HEK293 (cell line): ENCODE measurements at regions not wholly inside any gene's neighbourhood (a gene's known extent, or its start where the extent isn't known, plus 50 kb on each side); places are given as distances from the start of the nearest gene placed in this dataset.

Experiments
- BCL6B ChIP-seq: fragments of 450-650 bp; formaldehyde crosslinking; IDR thresholded peaks from 2 replicates; pipeline ENCODE4 v1.5.1; 2017; ENCODE audit warnings: missing biosample characterization, missing genetic modification characterization
- CTCF ChIP-seq: fragments of 450-650 bp; formaldehyde crosslinking; IDR thresholded peaks from 2 replicates; pipeline ENCODE4 v1.5.1; 2016; ENCODE audit warnings: missing biosample characterization, missing genetic modification characterization
- PATZ1 ChIP-seq: fragments of 450-650 bp; formaldehyde crosslinking; IDR thresholded peaks from 2 replicates; pipeline ENCODE4 v1.5.1; 2016; ENCODE audit warnings: missing biosample characterization, missing genetic modification characterization
- REST ChIP-seq: fragments of 450-650 bp; formaldehyde crosslinking; IDR thresholded peaks from 2 replicates; pipeline ENCODE4 v1.5.1; 2016; ENCODE audit warnings: missing biosample characterization, missing genetic modification characterization
- SETDB1 ChIP-seq: IDR thresholded peaks from one replicate; pipeline ENCODE4 v1.6.1; 2017; ENCODE audit warnings: mild to moderate bottlenecking, low read length, moderate library complexity, mixed read lengths; ENCODE audit not compliant: insufficient read length
- ZBTB49 ChIP-seq: fragments of 450-650 bp; formaldehyde crosslinking; IDR thresholded peaks from 2 replicates; pipeline ENCODE4 v1.5.1; 2016; ENCODE audit warnings: missing biosample characterization, missing genetic modification characterization, low read depth
- ZBTB8A ChIP-seq: fragments of 450-650 bp; formaldehyde crosslinking; IDR thresholded peaks from 2 replicates; pipeline ENCODE4 v1.5.1; 2016; ENCODE audit warnings: missing biosample characterization, missing genetic modification characterization
- ZFP69B ChIP-seq: fragments of 450-650 bp; formaldehyde crosslinking; IDR thresholded peaks from 2 replicates; pipeline ENCODE4 v1.5.1; 2016; ENCODE audit warnings: missing biosample characterization, missing genetic modification characterization
- ZNF184 ChIP-seq: fragments of 450-650 bp; IDR thresholded peaks from 2 replicates; pipeline ENCODE4 v1.5.1; 2018; ENCODE audit warnings: missing biosample characterization, mild to moderate bottlenecking, missing genetic modification characterization
- ZNF280D ChIP-seq: fragments of 450-650 bp; formaldehyde crosslinking; IDR thresholded peaks from 2 replicates; pipeline ENCODE4 v1.5.1; 2016; ENCODE audit warnings: missing biosample characterization, missing genetic modification characterization
- ZNF37A ChIP-seq: fragments of 450-650 bp; IDR thresholded peaks from 2 replicates; pipeline ENCODE4 v1.5.1; 2018; ENCODE audit warnings: missing biosample characterization, missing genetic modification characterization
- ZNF501 ChIP-seq: fragments of 450-650 bp; formaldehyde crosslinking; IDR thresholded peaks from 2 replicates; pipeline ENCODE4 v1.5.1; 2016; ENCODE audit warnings: missing biosample characterization, missing genetic modification characterization
- ZNF510 ChIP-seq: fragments of 450-650 bp; formaldehyde crosslinking; IDR thresholded peaks from 2 replicates; pipeline ENCODE4 v1.5.1; 2018; ENCODE audit warnings: mild to moderate bottlenecking, missing genetic modification characterization, missing biosample characterization; ENCODE audit not compliant: insufficient replicate concordance
- ZNF549 ChIP-seq: fragments of 450-650 bp; IDR thresholded peaks from 2 replicates; pipeline ENCODE4 v1.5.1; 2018; ENCODE audit warnings: missing biosample characterization, missing genetic modification characterization, mild to moderate bottlenecking, inconsistent platforms, moderate library complexity

GRCh38 chr9:80086386-80086785 is 514.6 kb downstream of the TLE4 start:
- TF ChIP-seq REST (tag by site-specific recombination) (no peak), BCL6B (tag by site-specific recombination) (no peak), ZNF280D (no peak), CTCF (tag by site-specific recombination) (no peak), ZNF37A (tag by site-specific recombination) (no peak), ZNF510 (tag by site-specific recombination) (no peak), ZNF184 (tag by site-specific recombination) (no peak), ZNF549 (tag by site-specific recombination) (no peak), SETDB1 (no peak), ZFP69B (no peak), ZBTB49 (no peak), PATZ1 (tag by site-specific recombination) (no peak), ZNF501 (tag by site-specific recombination) (no peak), ZBTB8A (tag by site-specific recombination) (no peak)
